ENCODE measurements at regions not wholly inside any gene's neighbourhood (a gene's known extent, or its start where the extent isn't known, plus 50 kb on each side); places are given as distances from the start of the nearest gene placed in this dataset.

- Histone ChIP-seq H3K27me3 (no peaks in the 10 kb centered on the region), H3K4me1 (no peaks in the 10 kb centered on the region), H3K27ac (no peak overlapping the region), H3K36me3 (no peaks in the 10 kb centered on the region), H3K9me3 (peaks cover 0 to 8% (median 0%) of the 10 kb centered on the region in 11 donors), H3K4me3 (no peak overlapping the region)
- DNase-seq, result no peak
- no peak for TF ChIP-seq CTCF (IDR thresholded peaks at IDR 0.05)
- WGBS, 2 donors, result 71 to 73% methylated on average over 3 of the region's 3 CpGs
- intact Hi-C loops (cut with DNase I), result no loop called here
- ATAC-seq, result no peak
Measured at GRCh38 chr1:80036690-80037432, 1030.3 kb upstream of the ADGRL4 start.

GRCh38 chr1:80023358-80023757 lies 1016.8 kb upstream of the ADGRL4 start:
- intact Hi-C loops (cut with DNase I), result no loop called here
- Histone ChIP-seq H3K4me1 (no peaks in the 10 kb centered on the region), H3K27ac (no peak overlapping the region), H3K4me3 (no peak overlapping the region), H3K9me3 (peaks cover 0 to 8% (median 0%) of the 10 kb centered on the region in 11 donors), H3K27me3 (no peaks in the 10 kb centered on the region), H3K36me3 (no peaks in the 10 kb centered on the region)
- WGBS, 2 donors, result 86 to 91% methylated on average over 1 of the region's 1 CpG
- ATAC-seq (no peak), DNase-seq (no peak)
- no peak for TF ChIP-seq CTCF (IDR thresholded peaks at IDR 0.05)

GRCh38 chr1:80021891-80022290 lies 1015.4 kb upstream of the ADGRL4 start:
- H3K27me3 ChIP-seq, result no peaks in the 10 kb centered on the region
- H3K9me3 ChIP-seq, result peaks cover 0 to 8% (median 0%) of the 10 kb centered on the region in 11 donors
- intact Hi-C loops (cut with DNase I), result no loop called here
- no peak overlapping the region for H3K4me3 ChIP-seq
- TF ChIP-seq CTCF (IDR thresholded peaks at IDR 0.05), result no peak
- DNase-seq (no peak), ATAC-seq (no peak)
- no peaks in the 10 kb centered on the region for H3K4me1 ChIP-seq
- H3K36me3 ChIP-seq, result no peaks in the 10 kb centered on the region
- no peak overlapping the region for H3K27ac ChIP-seq

GRCh38 chr1:80018348-80018747 lies 1011.8 kb upstream of the ADGRL4 start:
- intact Hi-C loops (cut with DNase I), result no loop called here
- no peak for TF ChIP-seq CTCF (IDR thresholded peaks at IDR 0.05)
- no peak overlapping the region for H3K4me3 ChIP-seq
- DNase-seq, result no peak
- H3K4me1 ChIP-seq, result no peaks in the 10 kb centered on the region
- no peaks in the 10 kb centered on the region for H3K9me3 ChIP-seq
- H3K27ac ChIP-seq, result no peak overlapping the region
- ATAC-seq, result no peak
- H3K27me3 ChIP-seq, result no peaks in the 10 kb centered on the region
- 87 to 88% methylated on average over 3 of the region's 3 CpGs for WGBS, 2 donors
- H3K36me3 ChIP-seq, result no peaks in the 10 kb centered on the region
